Activated naive CD8-positive, alpha-beta T cell (primary cell): ENCODE measurements at regions not wholly inside any gene's neighbourhood (a gene's known extent, or its start where the extent isn't known, plus 50 kb on each side); places are given as distances from the start of the nearest gene placed in this dataset.
"Not testable (repeated sequence)": the region's sequence is repeated elsewhere in the genome, so short reads cannot be mapped to it uniquely, and the experiment has no call there.

Source experiments
- H3K27ac Mint-ChIP-seq: one replicate; pipeline ENCODE4 v1.8.0; 2021; ENCODE audit warnings: mixed read lengths
- H3K27me3 Mint-ChIP-seq: one replicate; pipeline ENCODE4 v1.8.0; 2021; ENCODE audit warnings: mixed read lengths
- H3K36me3 Mint-ChIP-seq: one replicate; pipeline ENCODE4 v1.8.0; 2021; ENCODE audit warnings: mixed read lengths
- H3K4me1 Mint-ChIP-seq: one replicate; pipeline ENCODE4 v1.8.0; 2021; ENCODE audit warnings: low read depth, mixed read lengths
- H3K4me3 Mint-ChIP-seq: one replicate; pipeline ENCODE4 v1.8.0; 2021; ENCODE audit warnings: mild to moderate bottlenecking, mixed read lengths
- H3K9me3 Mint-ChIP-seq: one replicate; pipeline ENCODE4 v1.8.0; 2021; ENCODE audit warnings: low read depth, mixed read lengths

- H3K27ac Mint-ChIP-seq, H3K9me3 Mint-ChIP-seq, H3K27me3 Mint-ChIP-seq, H3K4me3 Mint-ChIP-seq, H3K4me1 Mint-ChIP-seq, H3K36me3 Mint-ChIP-seq: not testable (repeated sequence)
Observed at GRCh38 chr6:68181027-68181426, 454.1 kb upstream of the ADGRB3 start.

GRCh38 chr6:68173616-68174015, 461.5 kb upstream of the ADGRB3 start:
- no peak overlapping the region for H3K27ac Mint-ChIP-seq
- H3K4me3 Mint-ChIP-seq = no peak overlapping the region
- no peaks in the 10 kb centered on the region for H3K36me3 Mint-ChIP-seq
- no peaks in the 10 kb centered on the region for H3K4me1 Mint-ChIP-seq
- no peaks in the 10 kb centered on the region for H3K27me3 Mint-ChIP-seq
- peaks cover 8% of the 10 kb centered on the region for H3K9me3 Mint-ChIP-seq

- no peaks in the 10 kb centered on the region for H3K4me1 Mint-ChIP-seq
- H3K27ac Mint-ChIP-seq = no peak overlapping the region
- no peaks in the 10 kb centered on the region for H3K36me3 Mint-ChIP-seq
- peaks cover 4% of the 10 kb centered on the region for H3K9me3 Mint-ChIP-seq
- H3K27me3 Mint-ChIP-seq = no peaks in the 10 kb centered on the region
- no peak overlapping the region for H3K4me3 Mint-ChIP-seq
Observed at GRCh38 chr6:68169922-68170321, 465.2 kb upstream of the ADGRB3 start.

GRCh38 chr6:68167604-68168003, 467.5 kb upstream of the ADGRB3 start:
- H3K27ac Mint-ChIP-seq = no peak overlapping the region
- H3K9me3 Mint-ChIP-seq = peaks cover 4% of the 10 kb centered on the region
- H3K4me3 Mint-ChIP-seq = no peak overlapping the region
- no peaks in the 10 kb centered on the region for H3K4me1 Mint-ChIP-seq
- no peaks in the 10 kb centered on the region for H3K27me3 Mint-ChIP-seq
- no peaks in the 10 kb centered on the region for H3K36me3 Mint-ChIP-seq

- not testable (repeated sequence) for H3K4me1 Mint-ChIP-seq, H3K27ac Mint-ChIP-seq, H3K4me3 Mint-ChIP-seq, H3K9me3 Mint-ChIP-seq, H3K36me3 Mint-ChIP-seq, H3K27me3 Mint-ChIP-seq
Observed at GRCh38 chr6:68160812-68161211, 474.3 kb upstream of the ADGRB3 start.

- H3K36me3 Mint-ChIP-seq = no peaks in the 10 kb centered on the region
- peaks cover 6% of the 10 kb centered on the region for H3K9me3 Mint-ChIP-seq
- H3K4me1 Mint-ChIP-seq = no peaks in the 10 kb centered on the region
- no peaks in the 10 kb centered on the region for H3K27me3 Mint-ChIP-seq
- no peak overlapping the region for H3K27ac Mint-ChIP-seq
- no peak overlapping the region for H3K4me3 Mint-ChIP-seq
Observed at GRCh38 chr6:68160348-68160747, 474.7 kb upstream of the ADGRB3 start.

GRCh38 chr6:68159433-68159832, 475.6 kb upstream of the ADGRB3 start:
- Mint-ChIP-seq H3K36me3 (no peaks in the 10 kb centered on the region), H3K27ac (no peak overlapping the region), H3K4me1 (no peaks in the 10 kb centered on the region), H3K4me3 (no peak overlapping the region), H3K9me3 (peaks cover 6% of the 10 kb centered on the region), H3K27me3 (no peaks in the 10 kb centered on the region)

- H3K4me1 Mint-ChIP-seq = no peaks in the 10 kb centered on the region
- no peaks in the 10 kb centered on the region for H3K27me3 Mint-ChIP-seq
- H3K27ac Mint-ChIP-seq = no peak overlapping the region
- peaks cover 6% of the 10 kb centered on the region for H3K9me3 Mint-ChIP-seq
- no peaks in the 10 kb centered on the region for H3K36me3 Mint-ChIP-seq
- H3K4me3 Mint-ChIP-seq = no peak overlapping the region
Observed at GRCh38 chr6:68158256-68158655, 476.8 kb upstream of the ADGRB3 start.

DNA sequence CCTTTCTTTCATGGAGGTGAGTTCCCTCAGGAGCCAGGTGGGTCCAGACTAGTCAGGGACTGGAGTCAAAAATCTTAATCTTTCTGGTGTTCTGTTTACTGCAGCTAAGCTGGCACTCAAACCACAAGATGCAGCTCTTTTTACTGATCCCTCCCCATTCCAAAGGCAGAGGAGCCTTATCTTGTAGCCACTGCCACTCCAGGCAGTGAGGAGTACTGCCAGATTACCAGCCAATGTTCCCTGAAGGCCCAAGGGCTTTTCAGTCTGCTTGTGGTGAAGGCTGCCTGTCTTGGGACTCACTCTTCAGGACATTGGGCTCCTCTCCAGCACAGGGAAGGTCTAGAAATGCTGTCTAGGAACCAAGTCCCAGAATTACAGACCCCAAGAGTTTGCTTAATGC, 490.4 kb upstream of the ADGRB3 start:
- no peaks in the 10 kb centered on the region for H3K36me3 Mint-ChIP-seq
- H3K27ac Mint-ChIP-seq = no peak overlapping the region
- H3K4me1 Mint-ChIP-seq = no peaks in the 10 kb centered on the region
- no peaks in the 10 kb centered on the region for H3K27me3 Mint-ChIP-seq
- peaks cover 12% of the 10 kb centered on the region for H3K9me3 Mint-ChIP-seq
- H3K4me3 Mint-ChIP-seq = no peak overlapping the region

DNA sequence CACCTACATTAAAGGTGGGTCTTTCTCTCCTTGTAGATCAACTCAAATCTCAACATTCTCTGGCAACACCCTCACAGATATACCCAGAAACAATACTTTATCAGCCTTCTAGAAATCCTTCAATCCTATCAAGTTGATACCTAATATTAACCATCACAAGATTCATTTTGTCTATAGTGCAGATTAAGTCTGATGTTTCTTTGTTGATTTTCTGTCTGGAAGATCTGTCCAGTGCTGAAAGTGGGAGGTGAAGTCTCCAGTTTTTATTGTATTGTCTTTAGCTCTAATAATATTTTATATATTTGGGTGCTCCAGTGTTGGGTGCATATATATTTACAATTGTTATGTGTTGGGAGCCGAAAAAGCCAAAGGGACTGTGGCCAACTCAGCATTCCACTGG, 493.9 kb upstream of the ADGRB3 start:
- Mint-ChIP-seq H3K4me1 (no peaks in the 10 kb centered on the region), H3K4me3 (no peak overlapping the region), H3K27ac (no peak overlapping the region), H3K36me3 (no peaks in the 10 kb centered on the region), H3K27me3 (no peaks in the 10 kb centered on the region), H3K9me3 (peaks cover 12% of the 10 kb centered on the region)

GRCh38 chr6:68139130-68139529, 496.0 kb upstream of the ADGRB3 start:
- H3K27ac Mint-ChIP-seq = no peak overlapping the region
- H3K9me3 Mint-ChIP-seq = peaks cover 12% of the 10 kb centered on the region
- H3K4me1 Mint-ChIP-seq = no peaks in the 10 kb centered on the region
- no peaks in the 10 kb centered on the region for H3K36me3 Mint-ChIP-seq
- no peaks in the 10 kb centered on the region for H3K27me3 Mint-ChIP-seq
- H3K4me3 Mint-ChIP-seq = no peak overlapping the region

DNA sequence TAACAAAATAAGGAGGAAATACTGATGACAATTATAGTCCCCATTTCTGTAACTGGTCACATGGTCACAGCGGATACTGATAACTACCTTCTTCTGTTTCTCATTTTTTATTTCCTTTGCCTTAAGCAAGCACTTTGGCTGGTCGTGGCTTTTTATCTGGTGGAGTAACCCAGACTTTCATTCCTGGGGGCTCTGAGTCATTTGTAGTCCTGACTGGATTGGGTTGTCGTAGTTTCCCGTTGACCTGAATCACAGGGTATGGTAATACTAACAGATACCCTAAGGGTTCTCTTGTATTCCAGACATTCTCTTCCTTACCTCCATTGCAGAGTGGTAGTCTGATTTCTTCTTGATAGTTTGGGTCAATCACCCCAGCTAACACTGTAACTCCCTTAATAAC, 500.3 kb upstream of the ADGRB3 start:
- Mint-ChIP-seq H3K27ac (no peak overlapping the region), H3K36me3 (no peaks in the 10 kb centered on the region), H3K9me3 (no peaks in the 10 kb centered on the region), H3K4me1 (no peaks in the 10 kb centered on the region), H3K4me3 (no peak overlapping the region), H3K27me3 (no peaks in the 10 kb centered on the region)

GRCh38 chr6:68128211-68128610, 506.9 kb upstream of the ADGRB3 start:
- no peaks in the 10 kb centered on the region for H3K4me1 Mint-ChIP-seq
- no peaks in the 10 kb centered on the region for H3K36me3 Mint-ChIP-seq
- H3K9me3 Mint-ChIP-seq = no peaks in the 10 kb centered on the region
- H3K4me3 Mint-ChIP-seq = no peak overlapping the region
- no peaks in the 10 kb centered on the region for H3K27me3 Mint-ChIP-seq
- H3K27ac Mint-ChIP-seq = no peak overlapping the region

- Mint-ChIP-seq H3K9me3 (peaks cover 5% of the 10 kb centered on the region), H3K36me3 (no peaks in the 10 kb centered on the region), H3K4me1 (no peaks in the 10 kb centered on the region), H3K27me3 (no peaks in the 10 kb centered on the region), H3K4me3 (no peak overlapping the region), H3K27ac (no peak overlapping the region)
Observed at GRCh38 chr6:68127074-68127473, 508.0 kb upstream of the ADGRB3 start.

DNA sequence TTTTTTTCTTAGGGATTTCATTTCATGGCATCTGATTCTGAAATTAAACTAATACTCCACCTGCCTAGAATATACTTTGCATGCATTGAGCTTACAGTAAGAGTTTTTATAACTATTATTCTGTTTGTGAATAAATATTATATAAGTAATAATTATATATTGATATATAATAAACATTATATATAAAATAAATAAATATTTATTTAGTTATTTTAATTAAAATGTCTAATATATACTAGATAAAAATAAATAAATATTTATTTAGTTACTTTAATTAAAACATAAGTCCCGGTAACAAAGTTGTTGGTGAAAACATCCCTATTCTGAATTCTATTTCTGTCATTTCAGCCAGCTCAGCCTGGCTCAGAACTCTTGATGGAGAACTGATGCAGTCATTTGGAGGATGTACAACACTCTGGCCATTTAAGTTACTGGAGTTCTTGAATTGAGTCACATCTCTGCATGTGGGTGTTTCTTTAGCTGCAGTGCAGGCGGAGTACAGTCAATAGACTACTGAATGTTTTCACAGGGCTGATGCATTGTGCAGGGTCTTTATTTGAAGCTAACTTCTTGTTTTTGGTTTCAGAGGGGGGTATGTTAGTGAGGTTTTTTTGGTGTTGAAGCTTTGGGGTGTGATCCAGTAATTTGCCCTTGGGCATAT, 508.9 kb upstream of the ADGRB3 start:
- Mint-ChIP-seq H3K27me3 (no peaks in the 10 kb centered on the region), H3K27ac (no peak overlapping the region), H3K36me3 (no peaks in the 10 kb centered on the region), H3K4me3 (no peak overlapping the region), H3K4me1 (no peaks in the 10 kb centered on the region), H3K9me3 (peaks cover 5% of the 10 kb centered on the region)

GRCh38 chr6:68122975-68123374, 512.1 kb upstream of the ADGRB3 start:
- H3K27ac Mint-ChIP-seq, H3K27me3 Mint-ChIP-seq, H3K4me3 Mint-ChIP-seq, H3K36me3 Mint-ChIP-seq, H3K4me1 Mint-ChIP-seq, H3K9me3 Mint-ChIP-seq: not testable (repeated sequence)
